ENCODE measurements at regions not wholly inside any gene's neighbourhood (a gene's known extent, or its start where the extent isn't known, plus 50 kb on each side); places are given as distances from the start of the nearest gene placed in this dataset.
"Not testable (repeated sequence)": the region's sequence is repeated elsewhere in the genome, so short reads cannot be mapped to it uniquely, and the experiment has no call there.

GRCh38 chr14:87046960-87047359 lies 946.0 kb downstream of the GALC start:
- Mint-ChIP-seq H3K9me3 (peaks cover 5% of the 10 kb centered on the region), H3K4me3 (no peak overlapping the region), H3K4me1 (ENCODE audit: low read depth) (no peaks in the 10 kb centered on the region), H3K27me3 (no peaks in the 10 kb centered on the region), H3K36me3 (ENCODE audit: low read depth) (no peaks in the 10 kb centered on the region), H3K27ac (no peak overlapping the region)

- Mint-ChIP-seq H3K36me3 (ENCODE audit: low read depth) (no peaks in the 10 kb centered on the region), H3K4me3 (no peak overlapping the region), H3K9me3 (peaks cover 5% of the 10 kb centered on the region), H3K27ac (no peak overlapping the region), H3K27me3 (no peaks in the 10 kb centered on the region), H3K4me1 (ENCODE audit: low read depth) (no peaks in the 10 kb centered on the region)
Observed at GRCh38 chr14:87045956-87046355, 947.0 kb downstream of the GALC start.

- Mint-ChIP-seq H3K4me3 (no peak overlapping the region), H3K36me3 (ENCODE audit: low read depth) (no peaks in the 10 kb centered on the region), H3K4me1 (ENCODE audit: low read depth) (no peaks in the 10 kb centered on the region), H3K27ac (no peak overlapping the region), H3K9me3 (peaks cover 5% of the 10 kb centered on the region), H3K27me3 (no peaks in the 10 kb centered on the region)
Observed at GRCh38 chr14:87045246-87045645, 947.7 kb downstream of the GALC start.

- no peak overlapping the region for H3K27ac Mint-ChIP-seq
- no peaks in the 10 kb centered on the region for H3K4me1 Mint-ChIP-seq (ENCODE audit: low read depth)
- peaks cover 5% of the 10 kb centered on the region for H3K9me3 Mint-ChIP-seq
- H3K27me3 Mint-ChIP-seq: no peaks in the 10 kb centered on the region
- no peak overlapping the region for H3K4me3 Mint-ChIP-seq
- no peaks in the 10 kb centered on the region for H3K36me3 Mint-ChIP-seq (ENCODE audit: low read depth)
Observed at GRCh38 chr14:87044807-87045206, 948.2 kb downstream of the GALC start.

- Mint-ChIP-seq H3K4me1 (ENCODE audit: low read depth) (no peaks in the 10 kb centered on the region), H3K4me3 (no peak overlapping the region), H3K36me3 (ENCODE audit: low read depth) (no peaks in the 10 kb centered on the region), H3K27ac (no peak overlapping the region), H3K27me3 (no peaks in the 10 kb centered on the region), H3K9me3 (peaks cover 5% of the 10 kb centered on the region)
Observed at GRCh38 chr14:87043667-87044200, 949.2 kb downstream of the GALC start.

GRCh38 chr14:87042354-87042753 lies 950.6 kb downstream of the GALC start:
- Mint-ChIP-seq H3K4me1 (ENCODE audit: low read depth) (no peaks in the 10 kb centered on the region), H3K27me3 (no peaks in the 10 kb centered on the region), H3K4me3 (no peak overlapping the region), H3K36me3 (ENCODE audit: low read depth) (no peaks in the 10 kb centered on the region), H3K9me3 (peaks cover 8% of the 10 kb centered on the region), H3K27ac (no peak overlapping the region)

- no peaks in the 10 kb centered on the region for H3K27me3 Mint-ChIP-seq
- H3K9me3 Mint-ChIP-seq: peaks cover 3% of the 10 kb centered on the region
- no peak overlapping the region for H3K27ac Mint-ChIP-seq
- H3K4me3 Mint-ChIP-seq: no peak overlapping the region
- no peaks in the 10 kb centered on the region for H3K4me1 Mint-ChIP-seq (ENCODE audit: low read depth)
- no peaks in the 10 kb centered on the region for H3K36me3 Mint-ChIP-seq (ENCODE audit: low read depth)
Observed at GRCh38 chr14:87041290-87042020, 951.5 kb downstream of the GALC start.

- no peaks in the 10 kb centered on the region for H3K4me1 Mint-ChIP-seq (ENCODE audit: low read depth)
- H3K27ac Mint-ChIP-seq: no peak overlapping the region
- H3K27me3 Mint-ChIP-seq: no peaks in the 10 kb centered on the region
- H3K36me3 Mint-ChIP-seq (ENCODE audit: low read depth): no peaks in the 10 kb centered on the region
- peaks cover 7% of the 10 kb centered on the region for H3K9me3 Mint-ChIP-seq
- H3K4me3 Mint-ChIP-seq: no peak overlapping the region
Observed at GRCh38 chr14:87034680-87035079, 958.3 kb downstream of the GALC start.

- no peaks in the 10 kb centered on the region for H3K4me1 Mint-ChIP-seq (ENCODE audit: low read depth)
- no peak overlapping the region for H3K4me3 Mint-ChIP-seq
- H3K36me3 Mint-ChIP-seq (ENCODE audit: low read depth): no peaks in the 10 kb centered on the region
- H3K9me3 Mint-ChIP-seq: peaks cover 7% of the 10 kb centered on the region
- no peaks in the 10 kb centered on the region for H3K27me3 Mint-ChIP-seq
- no peak overlapping the region for H3K27ac Mint-ChIP-seq
Observed at GRCh38 chr14:87030197-87030596, 962.8 kb downstream of the GALC start.

GRCh38 chr14:87020106-87020505 lies 972.9 kb downstream of the GALC start:
- H3K4me3 Mint-ChIP-seq: not testable (repeated sequence)

GRCh38 chr14:87018294-87018693 lies 974.7 kb downstream of the GALC start:
- H3K4me3 Mint-ChIP-seq: no peak overlapping the region
- H3K27ac Mint-ChIP-seq: no peak overlapping the region
- H3K27me3 Mint-ChIP-seq: no peaks in the 10 kb centered on the region
- peaks cover 13% of the 10 kb centered on the region for H3K9me3 Mint-ChIP-seq
- H3K36me3 Mint-ChIP-seq (ENCODE audit: low read depth): no peaks in the 10 kb centered on the region
- H3K4me1 Mint-ChIP-seq (ENCODE audit: low read depth): no peaks in the 10 kb centered on the region

More at GRCh38 chr14:87020106-87020505, 972.9 kb downstream of the GALC start:
- H3K4me1 Mint-ChIP-seq (ENCODE audit: low read depth); H3K36me3 Mint-ChIP-seq (ENCODE audit: low read depth); H3K27me3 Mint-ChIP-seq; H3K27ac Mint-ChIP-seq: not testable (repeated sequence)
- peaks cover 12% of the 10 kb centered on the region for H3K9me3 Mint-ChIP-seq

GRCh38 chr14:87017335-87017734 lies 975.6 kb downstream of the GALC start:
- no peaks in the 10 kb centered on the region for H3K27me3 Mint-ChIP-seq
- no peaks in the 10 kb centered on the region for H3K36me3 Mint-ChIP-seq (ENCODE audit: low read depth)
- H3K9me3 Mint-ChIP-seq: peaks cover 13% of the 10 kb centered on the region
- no peak overlapping the region for H3K4me3 Mint-ChIP-seq
- H3K4me1 Mint-ChIP-seq (ENCODE audit: low read depth): no peaks in the 10 kb centered on the region
- H3K27ac Mint-ChIP-seq: no peak overlapping the region

GRCh38 chr14:87014856-87015255 lies 978.1 kb downstream of the GALC start:
- no peak overlapping the region for H3K4me3 Mint-ChIP-seq
- H3K27ac Mint-ChIP-seq: no peak overlapping the region
- H3K9me3 Mint-ChIP-seq: peaks cover 13% of the 10 kb centered on the region
- H3K4me1 Mint-ChIP-seq (ENCODE audit: low read depth): no peaks in the 10 kb centered on the region
- H3K27me3 Mint-ChIP-seq: no peaks in the 10 kb centered on the region
- H3K36me3 Mint-ChIP-seq (ENCODE audit: low read depth): no peaks in the 10 kb centered on the region

- no peaks in the 10 kb centered on the region for H3K4me1 Mint-ChIP-seq (ENCODE audit: low read depth)
- H3K27me3 Mint-ChIP-seq: no peaks in the 10 kb centered on the region
- H3K36me3 Mint-ChIP-seq (ENCODE audit: low read depth): no peaks in the 10 kb centered on the region
- H3K9me3 Mint-ChIP-seq: peaks cover 13% of the 10 kb centered on the region
- no peak overlapping the region for H3K4me3 Mint-ChIP-seq
- H3K27ac Mint-ChIP-seq: no peak overlapping the region
Observed at GRCh38 chr14:87013583-87013982, 979.4 kb downstream of the GALC start.

GRCh38 chr14:87008965-87009364 lies 984.0 kb downstream of the GALC start:
- H3K4me3 Mint-ChIP-seq: no peak overlapping the region
- no peaks in the 10 kb centered on the region for H3K4me1 Mint-ChIP-seq (ENCODE audit: low read depth)
- no peaks in the 10 kb centered on the region for H3K9me3 Mint-ChIP-seq
- H3K27me3 Mint-ChIP-seq: no peaks in the 10 kb centered on the region
- H3K27ac Mint-ChIP-seq: no peak overlapping the region
- H3K36me3 Mint-ChIP-seq (ENCODE audit: low read depth): no peaks in the 10 kb centered on the region

- Mint-ChIP-seq H3K9me3 (no peaks in the 10 kb centered on the region), H3K36me3 (ENCODE audit: low read depth) (no peaks in the 10 kb centered on the region), H3K27ac (no peak overlapping the region), H3K27me3 (no peaks in the 10 kb centered on the region), H3K4me3 (no peak overlapping the region), H3K4me1 (ENCODE audit: low read depth) (no peaks in the 10 kb centered on the region)
Observed at GRCh38 chr14:87005280-87005679, 987.7 kb downstream of the GALC start.

All from stimulated activated naive CD8-positive, alpha-beta T cell treated with anti-CD3 and anti-CD28 coated beads, Interleukin-15, Interleukin-2, amounts not matched to agents 100 ng/mL and 50 ng/mL, for 24 hours (primary cell).